Neural progenitor cell (in vitro differentiated cells): ENCODE measurements at regions not wholly inside any gene's neighbourhood (a gene's known extent, or its start where the extent isn't known, plus 50 kb on each side); places are given as distances from the start of the nearest gene placed in this dataset.

ENCODE experiments used
- DNase-seq: peaks from one replicate; pipeline ENCODE4 v3.0.0-alpha.2; 2016; ENCODE audit warnings: low spot score
- H2AFZ ChIP-seq: fragments of 200-600 bp; sonication (generic); replicated peaks from 2 replicates; pipeline ENCODE4 v1.6.1; 2016; ENCODE audit warnings: antibody characterized with exemption
- H3F3A ChIP-seq: fragments of 200-600 bp; sonication (generic); 2 replicates; pipeline ENCODE4 v1.6.1; 2016; ENCODE audit warnings: antibody characterized with exemption, low read depth
- H3K27ac ChIP-seq: fragments of 200-600 bp; sonication (generic); 2 replicates; pipeline ENCODE4 v1.5.1; 2016; ENCODE audit warnings: mild to moderate bottlenecking
- H3K27me3 ChIP-seq: fragments of 200-600 bp; sonication (generic); 2 replicates; pipeline ENCODE4 v1.6.1; 2016; ENCODE audit warnings: mild to moderate bottlenecking, moderate library complexity
- H3K36me3 ChIP-seq: fragments of 200-600 bp; sonication (generic); 2 replicates; pipeline ENCODE4 v1.5.1; 2016
- H3K4me1 ChIP-seq: fragments of 200-600 bp; sonication (generic); 2 replicates; pipeline ENCODE4 v1.6.1; 2016; ENCODE audit warnings: mixed run types
- H3K4me2 ChIP-seq: fragments of 200-600 bp; sonication (generic); 2 replicates; pipeline ENCODE4 v1.6.1; 2016
- H3K4me3 ChIP-seq: fragments of 200-600 bp; sonication (generic); 2 replicates; pipeline ENCODE4 v1.5.1; 2016
- H3K79me2 ChIP-seq: fragments of 200-600 bp; sonication (generic); 2 replicates; pipeline ENCODE4 v1.6.1; 2016; ENCODE audit warnings: low read depth
- H3K9ac ChIP-seq: fragments of 200-600 bp; sonication (generic); 2 replicates; pipeline ENCODE4 v1.6.1; 2016
- H3K9me3 ChIP-seq: fragments of 200-600 bp; sonication (generic); 2 replicates; pipeline ENCODE4 v1.5.1; 2016; ENCODE audit warnings: low read depth
- H4K20me1 ChIP-seq: fragments of 200-600 bp; sonication (generic); 2 replicates; pipeline ENCODE4 v1.6.1; 2016; ENCODE audit warnings: low read depth
- H3K27ac Mint-ChIP-seq: 3 replicates; pipeline ENCODE4 v1.8.0; 2021; ENCODE audit warnings: mixed read lengths
- H3K27me3 Mint-ChIP-seq: 2 replicates; pipeline ENCODE4 v1.8.0; 2022; ENCODE audit warnings: low read depth, mild to moderate bottlenecking, inconsistent platforms, moderate library complexity, mixed read lengths; ENCODE audit not compliant: insufficient read depth
- H3K36me3 Mint-ChIP-seq: 3 replicates; pipeline ENCODE4 v1.8.0; 2021; ENCODE audit warnings: mixed read lengths
- H3K4me1 Mint-ChIP-seq: 3 replicates; pipeline ENCODE4 v1.8.0; 2021; ENCODE audit warnings: mixed read lengths
- H3K4me3 Mint-ChIP-seq: 3 replicates; pipeline ENCODE4 v1.8.0; 2021; ENCODE audit warnings: mild to moderate bottlenecking, moderate library complexity, mixed read lengths
- H3K9me3 Mint-ChIP-seq: 3 replicates; pipeline ENCODE4 v1.8.0; 2020; ENCODE audit warnings: mixed read lengths
- EZH2 ChIP-seq: fragments of 200-600 bp; sonication (generic); IDR thresholded peaks from 2 replicates; pipeline ENCODE4 v1.6.1; 2017; ENCODE audit warnings: antibody characterized with exemption, mild to moderate bottlenecking, moderate library complexity
- EZH2phosphoT487 ChIP-seq: fragments of 200-600 bp; sonication (generic); IDR thresholded peaks from 2 replicates; pipeline ENCODE4 v1.6.1; 2017; ENCODE audit warnings: antibody characterized with exemption
- TF ChIP-seq, protein P1 (sequence below): fragments of 200-600 bp; sonication (generic); IDR thresholded peaks from 2 replicates; pipeline ENCODE4 v1.5.1; 2017; ENCODE audit warnings: antibody characterized with exemption, mild to moderate bottlenecking

DNA sequence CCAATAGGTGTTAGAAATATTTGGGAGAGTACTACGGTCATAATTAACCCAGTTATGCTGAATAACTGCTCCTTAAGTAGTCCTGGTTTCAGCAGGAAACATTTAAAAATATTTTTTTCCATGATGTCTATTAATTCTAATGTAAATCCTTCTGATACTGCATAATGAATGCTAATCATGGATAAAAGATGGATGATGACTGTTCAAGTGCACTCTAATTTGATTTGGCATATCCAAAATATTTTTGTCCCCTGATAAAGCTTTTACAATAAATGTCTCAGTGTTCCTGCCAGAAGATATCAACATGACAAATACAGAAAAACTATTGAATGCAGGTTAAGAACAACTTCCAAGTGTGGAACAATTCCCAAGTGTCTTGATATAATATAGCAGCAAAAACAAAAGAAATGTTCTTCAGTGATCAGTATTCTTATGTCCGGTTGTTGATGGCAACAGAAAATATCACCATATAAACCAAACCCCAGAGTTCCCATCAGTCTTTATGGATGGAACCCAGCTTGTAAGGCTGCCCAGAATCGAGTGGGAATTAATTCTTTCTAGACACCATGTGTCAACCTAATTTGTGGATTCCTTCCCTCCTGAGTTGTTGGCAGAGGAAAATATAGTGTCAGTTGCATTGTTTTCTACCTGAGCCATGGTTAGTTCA is 205.4 kb upstream of the GK2 start:
- Histone ChIP-seq H3K4me3 (no peak overlapping the region), H3K79me2 (no peaks in the 10 kb centered on the region), H3K4me2 (no peak overlapping the region), H4K20me1 (no peaks in the 10 kb centered on the region), H3K27ac (no peak overlapping the region), H2AFZ (no peak overlapping the region), H3K4me1 (peaks cover 14% of the 10 kb centered on the region), H3K9me3 (no peaks in the 10 kb centered on the region), H3K9ac (no peak overlapping the region), H3K27me3 (no peaks in the 10 kb centered on the region), H3K36me3 (no peaks in the 10 kb centered on the region), H3F3A (no peaks in the 10 kb centered on the region)
- Mint-ChIP-seq H3K27me3 (no peaks in the 10 kb centered on the region), H3K9me3 (no peaks in the 10 kb centered on the region), H3K36me3 (no peaks in the 10 kb centered on the region), H3K27ac (no peak overlapping the region), H3K4me1 (no peaks in the 10 kb centered on the region), H3K4me3 (no peak overlapping the region)
- TF ChIP-seq EZH2 (no peak), EZH2phosphoT487 (no peak)
- TF ChIP-seq, protein P1, sequence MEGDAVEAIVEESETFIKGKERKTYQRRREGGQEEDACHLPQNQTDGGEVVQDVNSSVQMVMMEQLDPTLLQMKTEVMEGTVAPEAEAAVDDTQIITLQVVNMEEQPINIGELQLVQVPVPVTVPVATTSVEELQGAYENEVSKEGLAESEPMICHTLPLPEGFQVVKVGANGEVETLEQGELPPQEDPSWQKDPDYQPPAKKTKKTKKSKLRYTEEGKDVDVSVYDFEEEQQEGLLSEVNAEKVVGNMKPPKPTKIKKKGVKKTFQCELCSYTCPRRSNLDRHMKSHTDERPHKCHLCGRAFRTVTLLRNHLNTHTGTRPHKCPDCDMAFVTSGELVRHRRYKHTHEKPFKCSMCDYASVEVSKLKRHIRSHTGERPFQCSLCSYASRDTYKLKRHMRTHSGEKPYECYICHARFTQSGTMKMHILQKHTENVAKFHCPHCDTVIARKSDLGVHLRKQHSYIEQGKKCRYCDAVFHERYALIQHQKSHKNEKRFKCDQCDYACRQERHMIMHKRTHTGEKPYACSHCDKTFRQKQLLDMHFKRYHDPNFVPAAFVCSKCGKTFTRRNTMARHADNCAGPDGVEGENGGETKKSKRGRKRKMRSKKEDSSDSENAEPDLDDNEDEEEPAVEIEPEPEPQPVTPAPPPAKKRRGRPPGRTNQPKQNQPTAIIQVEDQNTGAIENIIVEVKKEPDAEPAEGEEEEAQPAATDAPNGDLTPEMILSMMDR, result no peak
- DNase-seq, result no peak

DNA sequence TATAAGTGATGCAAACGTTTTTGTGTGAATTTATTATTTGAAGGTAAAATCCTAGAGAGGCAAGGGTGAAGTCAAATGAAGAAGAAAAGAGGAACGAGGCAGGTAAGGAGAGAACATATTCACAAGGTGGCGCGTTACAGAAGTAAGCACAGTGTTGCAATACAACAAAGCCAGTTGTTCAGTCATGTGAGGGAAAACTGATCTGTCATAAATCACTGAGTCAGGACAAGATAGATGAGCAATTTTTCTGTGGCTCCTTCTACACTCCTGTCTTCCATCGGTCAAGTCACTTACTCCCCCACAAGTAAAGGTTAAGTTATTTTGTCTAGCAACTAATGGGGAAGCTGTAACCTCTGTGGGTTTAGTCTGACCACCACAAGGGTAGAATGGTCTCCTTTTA is 203.0 kb upstream of the GK2 start:
- no peak for TF ChIP-seq EZH2phosphoT487
- TF ChIP-seq, protein P1, result no peak
- no peak for TF ChIP-seq EZH2
- no peak overlapping the region for H2AFZ ChIP-seq
- H3K4me3 ChIP-seq, result no peak overlapping the region
- H3K4me1 Mint-ChIP-seq, result no peaks in the 10 kb centered on the region
- no peaks in the 10 kb centered on the region for H3F3A ChIP-seq
- no peak overlapping the region for H3K27ac ChIP-seq
- H3K9me3 Mint-ChIP-seq, result no peaks in the 10 kb centered on the region
- no peak overlapping the region for H3K9ac ChIP-seq
- no peaks in the 10 kb centered on the region for H3K9me3 ChIP-seq
- H4K20me1 ChIP-seq, result no peaks in the 10 kb centered on the region
- no peaks in the 10 kb centered on the region for H3K27me3 ChIP-seq
- no peak overlapping the region for H3K4me2 ChIP-seq
- no peaks in the 10 kb centered on the region for H3K36me3 Mint-ChIP-seq
- no peak overlapping the region for H3K4me3 Mint-ChIP-seq
- no peaks in the 10 kb centered on the region for H3K36me3 ChIP-seq
- H3K27ac Mint-ChIP-seq, result no peak overlapping the region
- no peaks in the 10 kb centered on the region for H3K27me3 Mint-ChIP-seq
- H3K79me2 ChIP-seq, result no peaks in the 10 kb centered on the region
- H3K4me1 ChIP-seq, result peaks cover 14% of the 10 kb centered on the region
- no peak for DNase-seq

DNA sequence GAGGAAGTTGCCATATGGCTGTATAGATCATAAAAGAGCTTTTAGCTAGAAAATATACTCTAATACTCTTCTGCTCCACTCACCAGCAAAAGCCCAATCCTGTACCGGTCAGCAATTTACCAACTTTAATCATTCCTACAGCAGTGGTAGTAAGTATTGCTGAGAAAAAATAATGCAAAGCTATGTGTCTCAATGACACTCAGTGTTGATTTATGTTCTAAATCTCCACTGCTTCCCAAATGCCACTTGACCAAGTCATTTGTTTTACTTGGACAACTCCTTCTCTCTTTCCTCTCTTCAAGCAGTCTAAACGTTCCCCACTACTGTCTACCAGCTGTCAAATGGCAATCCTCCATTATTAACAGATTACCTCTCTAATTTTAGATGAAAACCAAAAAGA is 201.8 kb upstream of the GK2 start:
- no peak overlapping the region for H2AFZ ChIP-seq
- no peaks in the 10 kb centered on the region for H4K20me1 ChIP-seq
- no peak overlapping the region for H3K4me2 ChIP-seq
- Mint-ChIP-seq H3K4me1 (no peaks in the 10 kb centered on the region), H3K27me3 (no peaks in the 10 kb centered on the region), H3K4me3 (no peak overlapping the region), H3K9me3 (no peaks in the 10 kb centered on the region), H3K27ac (no peak overlapping the region), H3K36me3 (no peaks in the 10 kb centered on the region)
- no peak for TF ChIP-seq EZH2phosphoT487
- TF ChIP-seq EZH2, result no peak
- TF ChIP-seq, protein P1, result no peak
- no peaks in the 10 kb centered on the region for H3F3A ChIP-seq
- H3K36me3 ChIP-seq, result no peaks in the 10 kb centered on the region
- no peak overlapping the region for H3K4me3 ChIP-seq
- H3K9ac ChIP-seq, result no peak overlapping the region
- no peaks in the 10 kb centered on the region for H3K27me3 ChIP-seq
- peaks cover 2% of the 10 kb centered on the region for H3K4me1 ChIP-seq
- H3K27ac ChIP-seq, result no peak overlapping the region
- H3K79me2 ChIP-seq, result no peaks in the 10 kb centered on the region
- DNase-seq, result no peak
- no peaks in the 10 kb centered on the region for H3K9me3 ChIP-seq
